IMR-90 (cell line): ENCODE measurements at regions not wholly inside any gene's neighbourhood (a gene's known extent, or its start where the extent isn't known, plus 50 kb on each side); places are given as distances from the start of the nearest gene placed in this dataset.

Experiments used
- ATAC-seq: fragments of 200-7000 bp; cut with Tn5 transposase; 2 replicates; pipeline ENCODE4 v1.9.1; 2020; ENCODE audit warnings: low read depth, mild to moderate bottlenecking, moderate library complexity
- BruUV-seq: library from RNA; stranded (reverse); fragments of 400-500 nt; replicated peaks from 2 replicates; lab custom pipeline; 2021; lab: Mats Ljungman, UMichigan
- CTCF ChIA-PET: fragments of 300-600 bp; formaldehyde crosslinking; extraction: SDS; loops from one replicate; lab custom pipeline; 2021; ENCODE audit warnings: antibody characterized with exemption; lab: Yijun Ruan, JAX
- POLR2A ChIA-PET: fragments of 300-600 bp; sonication (Branson Sonifier 250); formaldehyde crosslinking; loops from one replicate; lab custom pipeline; 2022; ENCODE audit warnings: antibody characterized with exemption; ENCODE audit not compliant: unreplicated experiment; lab: Charles Lee
- DNase-seq: peaks from one replicate; pipeline ENCODE4 v3.0.0; 2013
- H2AFZ ChIP-seq: replicated peaks from 2 replicates; pipeline ENCODE3; 2013; ENCODE audit warnings: low read length, mild to moderate bottlenecking; ENCODE audit not compliant: poor library complexity
- H2AK5ac ChIP-seq: 2 replicates; pipeline ENCODE4 v1.6.1; 2013; ENCODE audit warnings: low read depth, low read length, inconsistent platforms
- H2AK9ac ChIP-seq: replicated peaks from 2 replicates; pipeline ENCODE3; 2013; ENCODE audit warnings: mild to moderate bottlenecking, low read depth, low read length, moderate library complexity; ENCODE audit not compliant: poor library complexity
- H2BK120ac ChIP-seq: 2 replicates; pipeline ENCODE4 v1.6.1; 2013; ENCODE audit warnings: low read depth, low read length, inconsistent platforms
- H2BK15ac ChIP-seq: 3 replicates; pipeline ENCODE4 v1.6.1; 2013; ENCODE audit warnings: low read depth, low read length, inconsistent platforms
- H2BK20ac ChIP-seq: 2 replicates; pipeline ENCODE4 v1.6.1; 2013; ENCODE audit warnings: low read depth, mild to moderate bottlenecking, inconsistent platforms, low read length, moderate library complexity
- H2BK5ac ChIP-seq: 2 replicates; pipeline ENCODE4 v1.6.1; 2013; ENCODE audit warnings: mild to moderate bottlenecking, low read depth, low read length, inconsistent platforms; ENCODE audit not compliant: poor library complexity, severe bottlenecking
- H3K14ac ChIP-seq: replicated peaks from 2 replicates; pipeline ENCODE4 v1.6.1; 2013; ENCODE audit warnings: low read depth, low read length, inconsistent platforms
- H3K18ac ChIP-seq: 2 replicates; pipeline ENCODE4 v1.6.1; 2013; ENCODE audit warnings: low read depth, low read length, control low read depth
- H3K23ac ChIP-seq: 2 replicates; pipeline ENCODE4 v1.6.1; 2013; ENCODE audit warnings: low read depth, low read length, inconsistent platforms
- H3K27ac ChIP-seq: 2 replicates; pipeline ENCODE4 v1.5.1; 2013; ENCODE audit warnings: mild to moderate bottlenecking, control low read depth, low read length; ENCODE audit not compliant: insufficient read depth
- H3K27me3 ChIP-seq: 2 replicates; pipeline ENCODE4 v1.6.1; 2013; ENCODE audit warnings: low read length; ENCODE audit not compliant: control insufficient read depth, insufficient read depth
- H3K36me3 ChIP-seq: 2 replicates; pipeline ENCODE4 v1.6.1; 2013; ENCODE audit warnings: low read length, mixed read lengths; ENCODE audit not compliant: control insufficient read depth, insufficient read depth
- H3K4ac ChIP-seq: 2 replicates; pipeline ENCODE4 v1.6.1; 2013; ENCODE audit warnings: low read depth, low read length, inconsistent platforms
- H3K4me1 ChIP-seq: 2 replicates; pipeline ENCODE4 v1.6.1; 2013; ENCODE audit warnings: low read length, mixed read lengths; ENCODE audit not compliant: control insufficient read depth, insufficient read depth
- H3K4me2 ChIP-seq: 2 replicates; pipeline ENCODE4 v1.6.1; 2013; ENCODE audit warnings: low read depth, mild to moderate bottlenecking, control low read depth, low read length, moderate library complexity
- H3K4me3 ChIP-seq: 2 replicates; pipeline ENCODE4 v1.5.1; 2013; ENCODE audit warnings: low read depth, mild to moderate bottlenecking, control low read depth, low read length, moderate library complexity; ENCODE audit not compliant: insufficient read depth
- H3K56ac ChIP-seq: 2 replicates; pipeline ENCODE4 v1.6.1; 2013; ENCODE audit warnings: low read length, inconsistent platforms; ENCODE audit not compliant: insufficient read depth; ENCODE audit errors: extremely low read depth
- H3K79me1 ChIP-seq, 2 experiments: 2 replicates each; pipeline ENCODE4 v1.6.1; 2013; ENCODE audit warnings: low read length in 2 of 2, inconsistent platforms in 1 of 2, low read depth in 1 of 2
- H3K9ac ChIP-seq: 2 replicates; pipeline ENCODE4 v1.6.1; 2013; ENCODE audit warnings: low read depth, low read length, control low read depth
- H3K9me1 ChIP-seq: 2 replicates; pipeline ENCODE4 v1.6.1; 2013; ENCODE audit warnings: low read length, inconsistent platforms; ENCODE audit not compliant: insufficient read depth
- H3K9me3 ChIP-seq: 2 replicates; pipeline ENCODE4 v1.6.1; 2013; ENCODE audit warnings: low read length; ENCODE audit not compliant: control insufficient read depth, insufficient read depth
- H4K20me1 ChIP-seq: 2 replicates; pipeline ENCODE4 v1.6.1; 2013; ENCODE audit warnings: low read length, inconsistent platforms; ENCODE audit not compliant: insufficient read depth
- H4K5ac ChIP-seq: 2 replicates; pipeline ENCODE4 v1.6.1; 2013; ENCODE audit warnings: mild to moderate bottlenecking, low read depth, low read length, control low read depth
- H4K8ac ChIP-seq, 2 experiments: 2 replicates each; pipeline ENCODE4 v1.6.1; 2013; ENCODE audit warnings: low read depth in 2 of 2, low read length in 2 of 2, control low read depth in 1 of 2, inconsistent platforms in 1 of 2
- H4K91ac ChIP-seq: 2 replicates; pipeline ENCODE4 v1.6.1; 2013; ENCODE audit warnings: low read depth, low read length, inconsistent platforms; ENCODE audit not compliant: insufficient read depth
- FOS ChIP-seq: fragments of 150-350 bp; IDR thresholded peaks from 2 replicates; pipeline ENCODE4 v1.6.1; 2016; ENCODE audit warnings: low read depth, low read length
- POLR2A ChIP-seq: IDR thresholded peaks from 2 replicates; pipeline ENCODE4 v1.6.1; 2012; ENCODE audit warnings: mild to moderate bottlenecking, low read depth, low read length
- SMC3 ChIP-seq: fragments of 150-350 bp; IDR thresholded peaks from 2 replicates; pipeline ENCODE4 v1.6.1; 2016; ENCODE audit warnings: low read depth, mild to moderate bottlenecking, antibody characterized with exemption, low read length, moderate library complexity
- WGBS, 2 experiments: methylation state at CpG; one replicate each; pipeline versions ENCODE4 v1.1.5 to v1.1.7; 2013; ENCODE audit warnings: missing lambda C conversion rate in 2 of 2; ENCODE audit not compliant: insufficient read length in 1 of 2; ENCODE audit errors: extremely low coverage in 2 of 2; 5-methylcytosine and 5-hydroxymethylcytosine counted together
- dilution Hi-C: fragments of 300-500 bp; cut with HindIII; formaldehyde crosslinking; loops from one replicate; pipeline ENCODE4 v1.14.3; 2018; ENCODE audit warnings: low sequenced_read_pairs; ENCODE audit not compliant: unreplicated experiment
- in situ Hi-C: fragments of 300-500 bp; cut with MboI; formaldehyde crosslinking; loops from 3 replicates; pipeline ENCODE4 v1.14.3; 2019; ENCODE audit warnings: low sequenced_read_pairs, inconsistent platforms, mixed read lengths
- intact Hi-C: fragments of 100-400 bp; cut with micrococcal nuclease; formaldehyde crosslinking; loops from 2 replicates; pipeline ENCODE4 v1.10.0; 2022

DNA sequence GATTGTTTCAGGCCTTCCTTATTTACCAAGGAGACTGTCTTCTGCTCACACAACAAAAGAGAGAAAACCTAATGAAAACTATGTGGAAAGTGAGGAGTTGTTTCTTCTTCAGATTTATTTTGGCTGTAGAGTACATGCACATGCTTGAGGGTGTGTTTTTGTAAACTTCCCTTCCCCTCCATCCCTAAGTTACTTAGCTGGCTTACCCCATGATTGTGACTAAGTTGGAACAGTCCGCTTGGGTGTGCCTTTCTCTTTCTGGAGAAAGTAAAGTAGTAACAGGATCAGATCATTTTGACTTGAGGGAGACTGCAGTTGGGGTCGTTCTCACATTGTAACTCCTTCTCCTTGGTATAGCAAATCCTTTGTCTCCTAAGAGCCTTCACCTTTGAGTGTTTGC lies 155.9 kb downstream of the RTL9 start:
- Histone ChIP-seq H3K9me3 (no peaks in the 10 kb centered on the region), H3K14ac (no peak overlapping the region), H3K56ac (no peak overlapping the region), H3K18ac (no peak overlapping the region), H3K36me3 (no peaks in the 10 kb centered on the region), H2AK5ac (no peak overlapping the region), H3K23ac (no peak overlapping the region), H2BK120ac (no peak overlapping the region), H2BK5ac (no peak overlapping the region), H3K27ac (no peak overlapping the region), H3K4me1 (no peaks in the 10 kb centered on the region), H3K4me3 (no peak overlapping the region), H4K5ac (no peak overlapping the region), H3K79me1 (no peaks in the 10 kb centered on the region), H3K27me3 (peaks cover 5% of the 10 kb centered on the region), H3K4ac (no peak overlapping the region), H4K91ac (no peak overlapping the region), H4K20me1 (no peaks in the 10 kb centered on the region), H2AK9ac (no peak overlapping the region), H3K9ac (no peak overlapping the region), H2BK15ac (no peak overlapping the region), H2AFZ (no peak overlapping the region), H2BK20ac (no peak overlapping the region), H3K4me2 (no peak overlapping the region), H4K8ac (no peak overlapping the region), H3K9me1 (no peaks in the 10 kb centered on the region)
- intact Hi-C loops (no loop called here), dilution Hi-C loops (no loop called here), in situ Hi-C loops (no loop called here)
- no peak for DNase-seq
- WGBS, 2 experiments, result no CpG with 5 or more reads among the region's 2 CpGs
- no peak for ATAC-seq
- ChIA-PET CTCF (no interaction called here), POLR2A (no interaction called here)
- TF ChIP-seq SMC3 (no peak), POLR2A (no peak), FOS (no peak)
- BruUV-seq, result no TSS peak
